OCI-M2 (cell line): ENCODE measurements at regions not wholly inside any gene's neighbourhood (a gene's known extent, or its start where the extent isn't known, plus 50 kb on each side); places are given as distances from the start of the nearest gene placed in this dataset.

Experiments used
- DNase-seq: peaks from one replicate; lab custom pipeline; 2025; ENCODE audit not compliant: unreplicated experiment; lab: John Stamatoyannopoulos, UW

- no peak for DNase-seq
These were observed 201.7 kb upstream of the PFN2 start for GRCh38 chr3:150172356-150172755.

DNA sequence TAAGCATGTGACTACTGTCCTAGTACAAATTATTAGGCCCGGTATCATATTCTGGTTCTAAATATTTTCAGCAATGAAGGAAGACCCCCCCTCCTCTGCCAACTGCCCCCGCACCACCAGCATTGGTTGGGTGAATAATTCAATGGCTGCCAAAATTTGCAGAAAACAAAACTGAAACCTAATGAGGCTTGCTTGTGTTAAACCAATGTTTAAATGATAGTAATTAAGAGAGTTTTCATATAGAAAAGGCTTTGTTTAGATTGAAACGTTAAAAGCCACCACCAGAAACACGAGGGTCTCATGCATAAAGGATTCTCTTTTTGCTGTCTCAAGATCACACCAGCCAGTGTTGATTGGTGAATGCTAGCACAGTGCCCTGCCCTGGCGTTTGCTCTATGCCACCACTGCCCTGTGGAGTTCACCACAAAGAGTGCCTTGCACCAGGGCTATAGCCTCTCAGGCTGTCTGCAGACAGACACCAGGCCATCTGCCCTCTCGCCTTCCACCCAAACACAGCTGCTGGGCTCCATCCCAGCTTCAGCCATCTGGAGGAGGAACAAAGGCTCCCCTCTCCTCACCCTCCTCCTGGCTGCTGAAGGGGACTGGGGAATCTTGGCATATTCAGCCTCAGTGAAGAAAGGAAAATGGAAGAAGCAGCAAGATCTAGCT, 200.3 kb upstream of the PFN2 start:
- no peak for DNase-seq

DNA sequence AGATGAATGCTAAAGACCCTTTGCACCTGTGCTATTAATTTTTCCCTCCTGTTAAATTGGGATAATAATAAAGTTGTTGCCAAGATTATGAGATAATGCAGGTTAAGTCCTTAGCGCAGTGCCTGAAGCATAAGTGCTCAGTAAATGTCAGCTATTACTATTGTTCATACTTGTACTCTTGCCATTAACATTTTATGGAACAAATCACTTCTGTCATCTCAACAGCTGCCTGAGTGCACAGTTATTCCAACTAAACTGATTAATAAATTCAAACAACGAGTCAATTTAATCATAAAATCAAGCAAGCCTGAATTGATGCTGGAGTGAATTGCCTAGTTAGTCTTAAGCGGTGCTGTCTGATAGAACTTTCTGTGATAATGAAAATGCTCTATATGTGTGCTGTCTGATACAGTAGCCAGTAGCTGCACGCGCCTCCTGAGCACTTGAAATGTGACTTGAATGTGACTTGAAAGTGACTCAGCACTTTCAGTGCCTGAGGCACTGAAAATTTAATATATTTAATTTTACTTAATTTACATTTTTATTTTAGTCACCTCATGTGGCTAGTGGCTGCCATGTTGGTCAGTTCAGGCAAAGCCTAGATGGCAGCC, 198.7 kb upstream of the PFN2 start:
- DNase-seq: no peak

DNA sequence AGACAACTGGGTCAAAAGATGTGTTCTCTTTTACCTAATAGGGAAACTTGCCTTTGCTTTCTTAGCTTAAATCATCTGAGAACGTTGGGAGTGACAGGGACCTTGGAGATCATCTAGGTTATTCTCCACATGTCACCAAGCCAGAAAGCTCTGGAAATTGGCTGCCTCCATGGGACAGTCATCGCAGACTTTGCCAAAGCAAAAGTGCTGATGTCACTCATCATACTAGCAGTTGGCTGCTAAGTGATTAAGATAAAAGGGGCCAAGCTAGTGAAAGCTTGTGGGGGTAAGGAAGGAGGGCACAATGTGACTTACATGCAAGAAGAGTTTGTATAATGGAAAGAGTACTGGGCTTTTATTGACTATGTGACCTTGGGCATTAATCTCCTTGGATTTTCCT, 198.0 kb upstream of the PFN2 start:
- DNase-seq: no peak

DNA sequence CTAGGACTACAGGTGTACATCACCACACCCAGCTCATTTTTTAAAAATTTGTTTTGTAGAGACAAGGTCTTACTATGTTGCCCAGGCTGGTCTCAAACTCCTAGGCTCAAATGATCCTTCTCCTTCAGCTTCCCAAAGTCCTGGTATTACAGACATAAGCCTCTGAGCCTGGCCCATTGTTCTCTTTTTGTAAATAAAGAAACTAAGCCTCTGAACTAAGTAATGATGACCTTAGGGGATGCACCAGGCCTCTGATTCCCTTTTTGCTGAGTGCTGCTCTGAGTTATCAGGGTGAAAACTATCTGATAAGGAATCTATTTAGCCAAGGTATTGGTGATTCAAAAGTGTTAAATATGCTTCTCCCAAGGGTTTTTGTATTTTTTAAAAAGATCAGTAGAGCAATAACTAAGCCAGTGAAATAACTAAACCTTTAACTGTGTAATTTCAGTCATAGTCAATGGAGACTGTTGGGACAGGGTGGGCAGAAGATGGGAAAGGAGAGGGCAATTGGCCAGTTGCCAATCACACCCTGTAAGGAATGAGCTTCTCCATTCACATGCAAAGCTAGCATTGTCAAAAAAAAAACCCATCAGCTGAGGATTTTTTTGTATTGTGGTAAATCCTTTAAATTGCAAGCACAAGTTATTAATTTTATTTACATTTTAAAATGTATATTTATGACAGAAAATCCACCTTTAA, 194.8 kb upstream of the PFN2 start:
- DNase-seq: no peak

- DNase-seq: no peak
These were observed 190.3 kb upstream of the PFN2 start for GRCh38 chr3:150161011-150161410.

- no peak for DNase-seq
These were observed 188.4 kb upstream of the PFN2 start for GRCh38 chr3:150158943-150159625.

- no peak for DNase-seq
These were observed 181.9 kb upstream of the PFN2 start for GRCh38 chr3:150152567-150152966.

GRCh38 chr3:150150633-150151032, 179.9 kb upstream of the PFN2 start:
- no peak for DNase-seq

GRCh38 chr3:150149651-150150051, 179.0 kb upstream of the PFN2 start:
- no peak for DNase-seq

- DNase-seq: no peak
These were observed 177.5 kb upstream of the PFN2 start for GRCh38 chr3:150148227-150148626.

DNA sequence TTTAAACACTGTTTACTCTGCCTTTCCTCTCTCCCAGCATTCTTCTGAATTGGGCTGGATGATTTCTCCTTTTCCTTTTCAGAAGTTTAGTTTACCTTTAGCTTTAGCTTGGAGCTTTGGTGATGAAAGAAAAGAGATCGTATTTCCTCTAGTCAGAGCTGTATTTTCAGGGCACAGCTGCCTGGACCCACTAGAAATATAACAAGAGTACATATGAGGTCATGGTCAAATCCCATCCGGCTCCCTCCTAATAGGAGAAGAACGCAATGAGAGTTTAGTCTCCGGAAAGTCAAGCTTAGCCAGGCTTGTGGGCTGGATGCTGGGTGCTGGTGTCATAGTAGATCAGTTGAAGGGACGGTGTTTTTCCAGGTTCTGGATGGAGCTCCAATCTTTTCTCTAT, 177.1 kb upstream of the PFN2 start:
- DNase-seq: no peak

DNA sequence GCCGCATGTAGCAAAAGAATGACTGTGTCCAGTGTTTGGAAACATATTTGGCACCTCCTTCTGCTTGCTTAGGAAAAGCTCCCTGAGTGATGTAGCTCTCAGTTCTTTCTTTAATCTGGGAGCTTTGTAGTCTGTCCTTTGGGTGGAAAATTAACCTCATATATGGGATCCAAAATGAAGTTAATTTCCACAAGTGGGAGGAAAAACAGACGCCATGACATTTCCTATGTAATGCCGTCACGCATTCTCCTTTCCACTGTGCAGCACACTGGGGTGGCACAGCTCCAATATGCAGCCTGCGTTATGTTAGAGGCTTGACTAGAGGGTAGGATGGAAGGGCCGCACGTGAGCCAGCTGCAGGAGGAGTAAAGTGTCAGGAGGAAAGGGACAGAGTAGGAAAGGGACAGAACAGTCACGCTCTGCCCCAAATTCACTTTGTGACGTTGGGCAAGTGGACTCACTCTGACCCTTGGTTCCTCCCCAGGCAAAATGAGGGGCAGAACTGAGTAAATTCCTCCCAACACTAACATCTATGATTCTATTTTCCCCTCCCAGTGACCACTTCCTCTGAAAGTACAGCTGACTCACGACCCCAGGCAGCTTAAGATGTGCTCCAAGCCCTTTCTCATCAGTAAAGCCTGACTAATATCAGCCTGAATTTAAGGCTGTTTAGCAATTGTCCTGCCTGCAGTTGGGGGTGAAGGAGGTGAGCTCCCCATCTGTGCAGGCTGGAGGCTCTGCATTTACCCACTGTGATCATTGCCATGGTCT, 176.5 kb upstream of the PFN2 start:
- no peak for DNase-seq

DNA sequence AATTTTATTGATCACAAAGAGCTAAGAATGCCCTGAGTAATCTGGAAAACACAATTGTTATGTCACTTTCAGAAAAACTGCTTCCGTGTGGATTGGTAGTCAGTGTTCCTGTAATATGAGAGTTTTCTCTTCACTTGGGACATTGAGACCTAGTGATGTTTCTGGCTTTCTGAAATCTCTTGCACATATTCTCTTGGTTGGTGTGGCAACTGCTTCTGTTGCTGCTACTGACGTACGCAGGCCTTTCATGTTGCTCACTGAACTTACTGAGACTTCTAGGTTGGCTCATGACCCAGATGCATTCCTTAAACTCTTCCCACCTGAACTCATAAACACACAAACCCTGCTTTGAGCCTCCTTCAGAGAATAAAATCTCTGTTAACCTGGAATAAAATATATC, 175.0 kb upstream of the PFN2 start:
- DNase-seq: no peak

DNA sequence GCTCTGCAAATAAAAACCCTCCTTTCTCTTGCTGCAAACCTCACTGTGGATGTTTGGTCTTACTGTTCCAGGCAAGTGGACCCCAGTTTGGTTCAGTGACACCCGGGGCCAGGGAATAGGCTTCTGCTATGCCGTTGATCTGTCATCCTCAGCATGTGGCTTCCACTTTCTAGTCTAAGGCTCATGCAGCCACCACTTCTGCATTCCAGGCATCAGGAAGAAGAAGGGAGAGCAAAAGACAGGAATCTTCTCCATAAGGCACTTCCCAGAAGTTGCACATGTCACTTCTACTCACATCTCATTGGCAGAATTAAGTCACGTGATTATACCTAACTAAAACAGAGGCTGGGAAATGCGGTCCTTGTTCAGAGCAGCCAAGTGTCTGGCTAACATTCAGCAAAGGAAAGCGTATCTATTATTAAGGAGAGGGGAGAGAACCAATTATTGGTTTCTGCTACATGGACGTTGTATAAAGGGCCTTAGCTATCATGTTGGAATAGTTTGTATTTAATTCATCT, 173.6 kb upstream of the PFN2 start:
- no peak for DNase-seq

- DNase-seq: no peak
These were observed 172.2 kb upstream of the PFN2 start for GRCh38 chr3:150142936-150143335.

GRCh38 chr3:150141790-150142326, 171.2 kb upstream of the PFN2 start:
- DNase-seq: no peak

- DNase-seq: no peak
These were observed 170.1 kb upstream of the PFN2 start for GRCh38 chr3:150140614-150141321.

DNA sequence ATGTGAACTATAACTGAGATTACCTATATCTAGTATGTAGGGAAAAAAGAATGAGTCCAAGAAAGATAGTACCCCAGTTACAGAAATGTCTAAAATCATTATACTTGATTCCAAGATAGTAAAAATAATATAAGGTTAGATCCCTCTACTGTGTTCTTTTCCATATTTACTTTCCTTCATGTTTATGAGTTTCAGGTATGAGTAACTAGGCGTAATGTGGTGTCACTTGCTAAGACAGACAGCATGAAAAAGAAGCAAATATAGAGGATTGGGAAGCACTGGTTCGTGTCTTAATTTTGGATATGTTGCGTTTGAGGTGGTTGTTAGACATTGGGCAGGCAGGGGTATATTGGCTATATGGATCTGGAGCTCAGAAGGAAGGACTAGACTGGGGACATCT, 168.1 kb upstream of the PFN2 start:
- no peak for DNase-seq

DNA sequence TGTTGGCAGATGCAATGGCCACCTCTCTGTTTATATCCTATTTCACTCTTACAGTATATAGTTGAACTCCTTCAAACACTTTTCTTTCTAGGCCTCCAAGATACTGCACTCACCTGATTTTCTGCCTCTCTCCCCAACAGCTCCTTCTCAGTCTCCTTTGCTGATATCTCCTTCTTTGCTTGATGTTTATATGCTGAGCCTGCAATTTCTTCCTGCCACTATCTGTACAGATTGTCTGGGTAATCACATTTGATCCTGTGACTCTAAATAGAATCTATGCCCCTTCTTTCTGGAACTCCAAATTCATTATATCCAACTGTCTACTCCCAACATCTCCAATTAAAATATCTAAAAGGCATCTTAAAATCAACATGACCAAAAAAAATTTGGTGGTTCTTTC, 165.5 kb upstream of the PFN2 start:
- no peak for DNase-seq
